Activated CD8-positive, alpha-beta T cell treated with anti-CD3 and anti-CD28 coated beads for 36 hours (primary cell): ENCODE measurements at regions not wholly inside any gene's neighbourhood (a gene's known extent, or its start where the extent isn't known, plus 50 kb on each side); places are given as distances from the start of the nearest gene placed in this dataset.

ENCODE experiments used
- ATAC-seq: fragments of 200-7000 bp; cut with Tn5 transposase; one replicate; pipeline ENCODE4 v1.10.0; 2021; ENCODE audit warnings: mild to moderate bottlenecking, moderate library complexity
- CTCF ChIA-PET: fragments of 350-600 bp; sonication (Branson Sonifier 250); formaldehyde crosslinking; loops from one replicate; lab custom pipeline; 2021; ENCODE audit warnings: antibody characterized with exemption; lab: Charles Lee
- POLR2A ChIA-PET: fragments of 350-600 bp; sonication (Branson Sonifier 250); formaldehyde crosslinking; loops from one replicate; lab custom pipeline; 2021; ENCODE audit warnings: antibody characterized with exemption; lab: Charles Lee
- DNase-seq: peaks from one replicate; pipeline ENCODE4 v3.0.0-alpha.2; 2020
- H3K27ac Mint-ChIP-seq: one replicate; pipeline ENCODE4 v1.8.0; 2021; ENCODE audit warnings: mild to moderate bottlenecking, mixed read lengths
- H3K27me3 Mint-ChIP-seq: one replicate; pipeline ENCODE4 v1.8.0; 2021; ENCODE audit warnings: mixed read lengths
- H3K36me3 Mint-ChIP-seq: one replicate; pipeline ENCODE4 v1.8.0; 2021; ENCODE audit warnings: low read depth, mixed read lengths
- H3K4me1 Mint-ChIP-seq: one replicate; pipeline ENCODE4 v1.8.0; 2021; ENCODE audit warnings: low read depth, mixed read lengths
- H3K4me3 Mint-ChIP-seq: one replicate; pipeline ENCODE4 v1.8.0; 2021; ENCODE audit warnings: mild to moderate bottlenecking, moderate library complexity, mixed read lengths
- H3K9me3 Mint-ChIP-seq: one replicate; pipeline ENCODE4 v1.8.0; 2021; ENCODE audit warnings: mixed read lengths
- CTCF ChIP-seq: fragments of 200-600 bp; IDR thresholded peaks from one replicate; pipeline ENCODE4 v1.8.0; 2022; ENCODE audit warnings: antibody characterized with exemption, mild to moderate bottlenecking
- intact Hi-C: fragments of 100-400 bp; cut with micrococcal nuclease; formaldehyde crosslinking; loops from one replicate; pipeline ENCODE4 v1.10.0; 2022

GRCh38 chr2:147086715-147087114, 758.1 kb upstream of the ACVR2A start:
- H3K4me3 Mint-ChIP-seq = no peak overlapping the region
- CTCF ChIA-PET = no interaction called here
- no peak overlapping the region for H3K27ac Mint-ChIP-seq
- H3K36me3 Mint-ChIP-seq = no peaks in the 10 kb centered on the region
- ATAC-seq (no peak), DNase-seq (no peak)
- intact Hi-C loops = no loop called here
- no peak for TF ChIP-seq CTCF
- H3K27me3 Mint-ChIP-seq = no peaks in the 10 kb centered on the region
- no peaks in the 10 kb centered on the region for H3K4me1 Mint-ChIP-seq
- POLR2A ChIA-PET = interaction anchor here (0.5 kb wide), 1 partner anchor 16 kb away, joined by 3 read pairs; no protein-coding TSS in a partner anchor
- H3K9me3 Mint-ChIP-seq = no peaks in the 10 kb centered on the region

- no peaks in the 10 kb centered on the region for H3K36me3 Mint-ChIP-seq
- intact Hi-C loops = loop anchor here (2.0 kb wide), 1 partner anchor 827 kb away; no protein-coding TSS in a partner anchor
- CTCF ChIA-PET = interaction anchor here (0.7 to 2.6 kb wide), 7 partner anchors 11 to 836 kb away, joined by 3 to 30 read pairs (median 10); no protein-coding TSS in a partner anchor
- no peak for TF ChIP-seq CTCF
- H3K27me3 Mint-ChIP-seq = no peaks in the 10 kb centered on the region
- H3K9me3 Mint-ChIP-seq = no peaks in the 10 kb centered on the region
- no peak overlapping the region for H3K4me3 Mint-ChIP-seq
- no peak for DNase-seq
- ATAC-seq = no peak
- POLR2A ChIA-PET = no interaction called here
- no peaks in the 10 kb centered on the region for H3K4me1 Mint-ChIP-seq
- no peak overlapping the region for H3K27ac Mint-ChIP-seq
These were observed 761.2 kb upstream of the ACVR2A start for GRCh38 chr2:147083664-147084063.

GRCh38 chr2:147082850-147083522, 761.8 kb upstream of the ACVR2A start:
- Mint-ChIP-seq H3K36me3 (no peaks in the 10 kb centered on the region), H3K4me1 (no peaks in the 10 kb centered on the region), H3K27me3 (peaks cover 3% of the 10 kb centered on the region), H3K27ac (no peak overlapping the region), H3K4me3 (no peak overlapping the region), H3K9me3 (no peaks in the 10 kb centered on the region)
- TF ChIP-seq CTCF = peak; percentile 83
- intact Hi-C loops = loop anchor here (2.0 kb wide), 1 partner anchor 828 kb away; no protein-coding TSS in a partner anchor
- ChIA-PET CTCF (interaction anchor here (0.7 to 2.6 kb wide), 11 partner anchors 8 to 837 kb away, joined by 3 to 30 read pairs (median 5); no protein-coding TSS in a partner anchor), POLR2A (no interaction called here)
- peak; percentile 52 for DNase-seq
- ATAC-seq = peak; percentile 51

- no peak overlapping the region for H3K4me3 Mint-ChIP-seq
- H3K9me3 Mint-ChIP-seq = no peaks in the 10 kb centered on the region
- peaks cover 9% of the 10 kb centered on the region for H3K27me3 Mint-ChIP-seq
- intact Hi-C loops = loop anchor here (2.0 kb wide), 1 partner anchor 829 kb away; no protein-coding TSS in a partner anchor
- ATAC-seq (no peak), DNase-seq (no peak)
- no peak overlapping the region for H3K27ac Mint-ChIP-seq
- no peaks in the 10 kb centered on the region for H3K36me3 Mint-ChIP-seq
- no peak for TF ChIP-seq CTCF
- CTCF ChIA-PET = interaction anchor here (0.7 to 2.3 kb wide), 5 partner anchors 828 to 838 kb away, joined by 3 to 30 read pairs (median 5); no protein-coding TSS in a partner anchor
- POLR2A ChIA-PET = no interaction called here
- H3K4me1 Mint-ChIP-seq = no peaks in the 10 kb centered on the region
These were observed 763.0 kb upstream of the ACVR2A start for GRCh38 chr2:147081831-147082230.

GRCh38 chr2:147076634-147077033, 768.2 kb upstream of the ACVR2A start:
- H3K4me3 Mint-ChIP-seq = no peak overlapping the region
- ChIA-PET CTCF (no interaction called here), POLR2A (no interaction called here)
- intact Hi-C loops = no loop called here
- H3K9me3 Mint-ChIP-seq = no peaks in the 10 kb centered on the region
- no peaks in the 10 kb centered on the region for H3K36me3 Mint-ChIP-seq
- no peak for TF ChIP-seq CTCF
- H3K4me1 Mint-ChIP-seq = no peaks in the 10 kb centered on the region
- DNase-seq (no peak), ATAC-seq (no peak)
- peaks cover 13% of the 10 kb centered on the region for H3K27me3 Mint-ChIP-seq
- H3K27ac Mint-ChIP-seq = no peak overlapping the region
